ENCODE measurements at regions not wholly inside any gene's neighbourhood (a gene's known extent, or its start where the extent isn't known, plus 50 kb on each side); places are given as distances from the start of the nearest gene placed in this dataset.

GRCh38 chr10:131638880-131639278 lies 261.9 kb upstream of the PPP2R2D start:
- TF ChIP-seq CTCF (IDR thresholded peaks at IDR 0.05; ENCODE audit: low read length): no peak
- no peak for TF ChIP-seq EZH2 (optimal IDR thresholded peaks at IDR 0.05; ENCODE audit: low read depth, low read length)
- no peak for TF ChIP-seq EZH2phosphoT487 (IDR thresholded peaks at IDR 0.05; ENCODE audit: low read length)

Data from MM.1S (cell line).